HepG2 (cell line): ENCODE measurements at regions not wholly inside any gene's neighbourhood (a gene's known extent, or its start where the extent isn't known, plus 50 kb on each side); places are given as distances from the start of the nearest gene placed in this dataset.

Source experiments
- ATAC-seq: fragments of 200-7000 bp; cut with Tn5 transposase; 3 replicates; pipeline ENCODE4 v1.9.1; 2020; ENCODE audit warnings: mild to moderate bottlenecking, moderate library complexity
- BruUV-seq: library from RNA; stranded (reverse); fragments of 400-500 nt; replicated peaks from 2 replicates; lab custom pipeline; 2021; lab: Mats Ljungman, UMichigan
- CTCF ChIA-PET: fragments of 300-600 bp; formaldehyde crosslinking; extraction: SDS; loops from one replicate; lab custom pipeline; 2021; ENCODE audit warnings: low total read pairs, inconsistent platforms, low intra/inter-chr PET ratio; lab: Yijun Ruan, JAX
- POLR2A ChIA-PET: fragments of 350-600 bp; sonication (Branson Sonifier 250); formaldehyde crosslinking; loops from one replicate; lab custom pipeline; 2020; ENCODE audit warnings: antibody characterized with exemption, inconsistent platforms; lab: Yijun Ruan, JAX
- DNase-seq: peaks from one replicate; pipeline ENCODE4 v3.0.0-alpha.2; 2015; ENCODE audit warnings: low spot score
- FAIRE-seq: peaks from 3 replicates; lab custom pipeline; 2011; peaks lifted over from hg19 to GRCh38; lab: Jason Lieb, UNC
- H2AFZ ChIP-seq: one replicate; pipeline ENCODE4 v1.6.1; 2011; ENCODE audit warnings: low read length, inconsistent platforms
- H3K27ac ChIP-seq: fragments of 300-600 bp; 3 replicates; pipeline ENCODE4 v1.8.0; 2011; ENCODE audit warnings: mixed run types, mild to moderate bottlenecking, mixed read lengths, low read length, inconsistent platforms; ENCODE audit not compliant: insufficient read depth; ENCODE audit errors: extremely low read length
- H3K27me3 ChIP-seq, 2 experiments: fragments of 200-600 bp in 1 of 2; 2 replicates in 1 of 2; 3 replicates in 1 of 2; pipeline versions ENCODE4 v1.6.0 to v1.8.0; 2011; ENCODE audit warnings: low read length in 2 of 2, mild to moderate bottlenecking in 2 of 2, moderate library complexity in 2 of 2, inconsistent platforms in 1 of 2; ENCODE audit not compliant: insufficient read depth in 2 of 2, control insufficient read depth in 1 of 2
- H3K36me3 ChIP-seq, 2 experiments: fragments of 200-600 bp in 1 of 2; replicated peaks in 1 of 2; 2 replicates in 1 of 2; 3 replicates in 1 of 2; pipeline versions ENCODE4 v1.5.1 to v1.8.0; 2011; ENCODE audit warnings: low read length in 2 of 2, inconsistent platforms in 1 of 2; ENCODE audit not compliant: insufficient read depth in 2 of 2, control insufficient read depth in 1 of 2
- H3K4me1 ChIP-seq: 2 replicates; pipeline ENCODE4 v1.5.1; 2012; ENCODE audit warnings: low read length, inconsistent platforms; ENCODE audit not compliant: insufficient read depth
- H3K4me2 ChIP-seq: 2 replicates; pipeline ENCODE4 v1.6.0; 2011; ENCODE audit warnings: low read depth, low read length, inconsistent platforms
- H3K4me3 ChIP-seq, 3 experiments: fragments of 200-600 bp in 1 of 3; sonication (generic), shearing (Covaris generic) in 1 of 3; replicated peaks in 1 of 3; 2 replicates each; pipeline ENCODE4 v1.5.1; 2011 to 2016; ENCODE audit warnings: low read length in 3 of 3, inconsistent platforms in 2 of 3, low read depth in 2 of 3, mild to moderate bottlenecking in 2 of 3, control low read depth in 1 of 3, mixed read lengths in 1 of 3; ENCODE audit not compliant: insufficient read depth in 1 of 3
- H3K79me2 ChIP-seq: one replicate; pipeline ENCODE4 v1.6.1; 2011; ENCODE audit warnings: low read length, inconsistent platforms; ENCODE audit not compliant: insufficient read depth
- H3K9ac ChIP-seq: 2 replicates; pipeline ENCODE4 v1.6.0; 2011; ENCODE audit warnings: mild to moderate bottlenecking, low read depth, low read length, inconsistent platforms; ENCODE audit not compliant: insufficient read depth
- H3K9me3 ChIP-seq: 2 replicates; pipeline ENCODE4 v1.5.1; 2012; ENCODE audit warnings: mild to moderate bottlenecking, low read length
- H4K20me1 ChIP-seq: 2 replicates; pipeline ENCODE4 v1.6.0; 2011; ENCODE audit warnings: inconsistent platforms, mild to moderate bottlenecking, low read length, moderate library complexity; ENCODE audit not compliant: insufficient read depth
- ARNT ChIP-seq: fragments of 450-650 bp; IDR thresholded peaks from 2 replicates; pipeline ENCODE4 v1.6.1; 2017
- HDAC1 ChIP-seq: sonication (generic); formaldehyde crosslinking; IDR thresholded peaks from 2 replicates; pipeline ENCODE4 v1.5.1; 2020; ENCODE audit warnings: mild to moderate bottlenecking, missing genetic modification reagents
- KAT8 ChIP-seq: IDR thresholded peaks from 2 replicates; pipeline ENCODE4 v1.6.1; 2016; ENCODE audit warnings: missing genetic modification reagents, missing compliant biosample characterization
- MED1 ChIP-seq: sonication (generic); formaldehyde crosslinking; IDR thresholded peaks from 2 replicates; pipeline ENCODE4 v1.4.0; 2020; ENCODE audit warnings: missing genetic modification reagents
- NFKBIZ ChIP-seq: IDR thresholded peaks from 2 replicates; pipeline ENCODE4 v1.6.1; 2018; ENCODE audit warnings: missing genetic modification reagents, missing compliant biosample characterization
- ZFYVE20 ChIP-seq: sonication (generic); formaldehyde crosslinking; IDR thresholded peaks from 2 replicates; pipeline ENCODE4 v1.8.0; 2023; ENCODE audit warnings: low read depth, mild to moderate bottlenecking, moderate library complexity, missing genetic modification reagents, borderline replicate concordance
- ZNF607 ChIP-seq: sonication (generic); formaldehyde crosslinking; IDR thresholded peaks from 2 replicates; pipeline ENCODE4 v1.5.1; 2020; ENCODE audit warnings: missing genetic modification reagents, mild to moderate bottlenecking, borderline replicate concordance
- WGBS: methylation state at CpG from one replicate; pipeline ENCODE4 v1.1.6; 2017; ENCODE audit warnings: low lambda C conversion rate; 5-methylcytosine and 5-hydroxymethylcytosine counted together
- in situ Hi-C: cut with HindIII; loops from 2 replicates; pipeline ENCODE4 v1.10.0; 2017; ENCODE audit warnings: low pct_unique_long_range_greater_than_20kb; ENCODE audit not compliant: extremely low pct_ligation_motif_present
- intact Hi-C: fragments of 100-400 bp; cut with micrococcal nuclease; formaldehyde crosslinking; loops from one replicate; pipeline ENCODE4 v1.10.0; 2022; ENCODE audit not compliant: unreplicated experiment
- TF ChIP-seq, protein P1 (sequence below): sonication (generic); formaldehyde crosslinking; IDR thresholded peaks from 2 replicates; pipeline ENCODE4 v1.8.0; 2022; ENCODE audit warnings: mild to moderate bottlenecking, missing genetic modification reagents, moderate library complexity
- TF ChIP-seq, protein P2 (sequence below): sonication (generic); formaldehyde crosslinking; IDR thresholded peaks from 2 replicates; pipeline ENCODE4 v1.4.0; 2020; ENCODE audit warnings: missing genetic modification reagents

DNA sequence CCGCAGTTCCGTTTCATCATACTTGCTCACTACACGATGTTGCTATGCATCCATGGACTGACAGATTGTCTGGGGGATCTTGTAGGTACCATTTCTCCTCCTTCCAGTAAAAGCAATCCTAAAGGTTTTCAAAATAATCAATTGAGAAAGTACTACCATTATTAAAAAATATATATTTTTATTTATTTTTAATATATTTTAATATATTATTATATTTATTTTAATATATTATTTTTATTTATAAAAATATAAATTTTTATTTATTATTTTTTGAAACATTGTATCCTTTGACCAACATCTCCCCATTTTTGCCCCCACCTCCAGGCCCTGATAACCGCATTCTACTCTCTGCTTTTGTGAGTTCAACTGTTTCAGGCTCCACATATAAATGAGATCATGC lies 237.6 kb upstream of the IRX4 start:
- no peaks in the 10 kb centered on the region for H3K36me3 ChIP-seq
- no TSS peak for BruUV-seq
- H3K9me3 ChIP-seq, result no peaks in the 10 kb centered on the region
- 4% methylated on average over 4 of the region's 4 CpGs for WGBS
- H4K20me1 ChIP-seq, result no peaks in the 10 kb centered on the region
- CTCF ChIA-PET, result no interaction called here
- H3K4me2 ChIP-seq, result no peak overlapping the region
- intact Hi-C loops, result no loop called here
- H3K4me1 ChIP-seq, result no peaks in the 10 kb centered on the region
- POLR2A ChIA-PET, result no interaction called here
- FAIRE-seq (no peak), DNase-seq (no peak), ATAC-seq (no peak)
- H3K9ac ChIP-seq, result no peak overlapping the region
- H3K27me3 ChIP-seq, result peaks cover 3 to 24% of the 10 kb centered on the region in 2 experiments; a peak in 4 of 5 replicates
- no peak overlapping the region for H3K27ac ChIP-seq
- no peak overlapping the region for H2AFZ ChIP-seq
- TF ChIP-seq MED1 (CRISPR knock-in tag), result no peak
- in situ Hi-C loops, result no loop called here
- no peak overlapping the region for H3K4me3 ChIP-seq
- no peaks in the 10 kb centered on the region for H3K79me2 ChIP-seq

DNA sequence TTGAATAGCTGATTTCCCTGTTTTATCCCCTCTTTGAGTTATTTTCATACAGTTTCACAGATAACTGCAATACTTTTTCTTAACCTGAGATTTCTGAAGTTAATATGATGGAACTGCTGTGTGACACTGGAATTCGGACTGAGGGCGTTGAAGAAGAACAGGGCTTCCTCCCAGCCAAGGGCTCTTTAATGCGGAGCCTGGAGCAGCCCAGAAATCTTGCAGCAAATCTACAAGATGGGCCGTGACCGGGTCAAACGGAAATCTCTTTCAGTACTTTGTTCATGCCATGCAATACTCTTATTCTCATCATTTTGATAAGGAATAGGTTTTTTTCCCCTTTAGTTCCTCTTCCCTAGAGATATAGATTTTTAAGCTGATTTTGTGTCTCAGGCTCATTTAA lies 236.8 kb upstream of the IRX4 start:
- intact Hi-C loops, result no loop called here
- FAIRE-seq, result no peak

More for the DNA sequence above, 236.8 kb upstream of the IRX4 start:
- no peaks in the 10 kb centered on the region for H3K4me1 ChIP-seq
- ChIA-PET CTCF (no interaction called here), POLR2A (no interaction called here)
- no peak for ATAC-seq
- H3K36me3 ChIP-seq, result no peaks in the 10 kb centered on the region
- WGBS, result 11% methylated on average over 6 of the region's 6 CpGs
- no TSS peak for BruUV-seq
- no peaks in the 10 kb centered on the region for H3K9me3 ChIP-seq
- peaks cover 3 to 24% of the 10 kb centered on the region in 2 experiments; a peak in 4 of 5 replicates for H3K27me3 ChIP-seq
- no peak overlapping the region for H3K9ac ChIP-seq
- H2AFZ ChIP-seq, result no peak overlapping the region
- H4K20me1 ChIP-seq, result no peaks in the 10 kb centered on the region
- TF ChIP-seq NFKBIZ, result no peak
- TF ChIP-seq, protein P1, sequence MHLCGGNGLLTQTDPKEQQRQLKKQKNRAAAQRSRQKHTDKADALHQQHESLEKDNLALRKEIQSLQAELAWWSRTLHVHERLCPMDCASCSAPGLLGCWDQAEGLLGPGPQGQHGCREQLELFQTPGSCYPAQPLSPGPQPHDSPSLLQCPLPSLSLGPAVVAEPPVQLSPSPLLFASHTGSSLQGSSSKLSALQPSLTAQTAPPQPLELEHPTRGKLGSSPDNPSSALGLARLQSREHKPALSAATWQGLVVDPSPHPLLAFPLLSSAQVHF, result no peak
- TF ChIP-seq KAT8 (CRISPR knock-in tag), result no peak
- no peak for TF ChIP-seq ARNT
- TF ChIP-seq, protein P2, sequence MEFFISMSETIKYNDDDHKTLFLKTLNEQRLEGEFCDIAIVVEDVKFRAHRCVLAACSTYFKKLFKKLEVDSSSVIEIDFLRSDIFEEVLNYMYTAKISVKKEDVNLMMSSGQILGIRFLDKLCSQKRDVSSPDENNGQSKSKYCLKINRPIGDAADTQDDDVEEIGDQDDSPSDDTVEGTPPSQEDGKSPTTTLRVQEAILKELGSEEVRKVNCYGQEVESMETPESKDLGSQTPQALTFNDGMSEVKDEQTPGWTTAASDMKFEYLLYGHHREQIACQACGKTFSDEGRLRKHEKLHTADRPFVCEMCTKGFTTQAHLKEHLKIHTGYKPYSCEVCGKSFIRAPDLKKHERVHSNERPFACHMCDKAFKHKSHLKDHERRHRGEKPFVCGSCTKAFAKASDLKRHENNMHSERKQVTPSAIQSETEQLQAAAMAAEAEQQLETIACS (CRISPR knock-in tag), result no peak
- TF ChIP-seq ZFYVE20 (CRISPR knock-in tag), result no peak
- TF ChIP-seq ZNF607 (CRISPR knock-in tag), result no peak
- TF ChIP-seq HDAC1 (CRISPR knock-in tag), result no peak
- no peak overlapping the region for H3K4me2 ChIP-seq
- no peak for DNase-seq
- no peak overlapping the region for H3K4me3 ChIP-seq
- H3K79me2 ChIP-seq, result no peaks in the 10 kb centered on the region
- no peak overlapping the region for H3K27ac ChIP-seq
- in situ Hi-C loops, result no loop called here
